Middle frontal gyrus (tissue), 1 donor: ENCODE measurements at regions not wholly inside any gene's neighbourhood (a gene's known extent, or its start where the extent isn't known, plus 50 kb on each side); places are given as distances from the start of the nearest gene placed in this dataset.
"Not testable (repeated sequence)": the region's sequence is repeated elsewhere in the genome, so short reads cannot be mapped to it uniquely, and the experiment has no call there.

Experiments
- DNase-seq: peaks from one replicate; pipeline ENCODE4 v3.0.0-alpha.2; 2015; ENCODE audit warnings: low spot score; ENCODE audit errors: extremely low spot score

DNA sequence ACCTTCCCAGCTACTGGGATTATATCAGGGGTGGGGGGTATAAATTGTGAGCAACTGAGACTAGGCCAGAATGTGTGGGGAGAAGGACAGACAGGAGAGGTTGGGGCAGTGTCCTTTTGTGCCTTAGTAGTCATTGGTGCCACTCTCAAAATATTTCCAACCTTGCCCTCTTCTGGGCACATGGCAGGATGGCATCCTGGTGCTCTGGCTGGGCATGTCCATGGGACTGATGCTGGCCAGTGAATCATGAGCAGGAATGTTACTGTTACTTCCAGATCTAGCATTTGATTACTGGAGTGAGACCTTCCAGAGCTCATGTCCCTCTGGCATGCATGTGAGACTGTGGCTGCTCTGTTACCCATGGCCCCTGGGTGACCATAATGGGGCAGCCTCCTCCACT lies 151.2 kb downstream of the MATN1 start:
- DNase-seq = no peak

DNA sequence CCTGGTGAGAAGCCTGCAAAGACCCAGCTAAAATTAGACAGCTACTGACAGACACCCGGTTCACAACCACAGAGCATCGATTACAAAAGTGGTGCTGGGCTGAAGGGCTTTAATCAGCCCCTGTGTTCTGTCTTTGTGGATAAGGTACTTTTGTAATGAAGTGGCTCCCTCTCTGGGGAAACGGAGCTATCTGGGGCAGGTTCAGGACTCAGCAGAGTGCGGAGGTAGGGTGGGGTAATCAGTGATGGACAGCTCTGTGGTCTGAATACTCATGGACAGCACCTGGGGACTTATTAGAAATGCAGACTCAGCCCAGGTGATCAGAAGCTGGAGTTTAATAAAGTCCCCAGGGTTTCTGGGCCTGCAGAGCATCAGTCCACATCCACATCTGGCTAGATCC lies 152.0 kb downstream of the MATN1 start:
- DNase-seq = no peak

DNA sequence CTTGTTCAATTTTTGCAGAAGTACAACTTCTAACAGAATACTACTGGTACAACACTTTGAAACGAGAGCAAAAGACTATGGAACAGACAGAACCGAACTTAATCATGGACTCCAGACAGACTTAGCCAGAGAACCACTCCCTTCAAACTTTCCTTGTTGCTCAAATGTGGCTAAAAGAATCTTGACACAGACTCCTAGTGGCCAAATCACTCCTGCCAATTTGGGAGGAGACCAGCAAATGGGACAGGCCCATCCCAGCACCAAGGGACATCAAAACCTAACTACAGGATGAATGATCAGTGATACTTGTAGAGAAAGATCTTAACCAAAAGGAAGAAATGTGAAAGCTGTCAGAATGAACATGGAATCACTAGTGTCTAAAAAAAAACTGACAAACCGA lies 154.0 kb downstream of the MATN1 start:
- DNase-seq = no peak

DNA sequence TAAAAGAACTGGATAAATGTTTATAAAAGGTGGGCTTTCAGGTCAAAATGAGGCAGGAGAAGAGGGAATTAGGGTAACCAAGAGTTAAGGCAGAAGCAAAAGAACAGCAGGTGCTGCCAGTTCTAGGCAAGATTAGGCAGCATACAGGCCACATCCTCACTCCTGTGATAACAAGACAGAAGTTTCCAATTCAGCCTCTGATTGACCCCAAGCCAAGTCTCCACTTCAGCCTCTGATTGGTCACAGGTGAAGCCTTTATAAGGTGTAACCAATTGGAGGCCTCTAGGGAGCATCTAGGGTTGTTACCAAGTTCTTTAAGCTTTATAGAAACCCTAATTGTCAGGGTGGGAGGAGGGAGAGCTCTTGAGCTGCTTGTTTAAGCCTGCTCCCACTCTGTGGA lies 160.8 kb downstream of the MATN1 start:
- DNase-seq = no peak

DNA sequence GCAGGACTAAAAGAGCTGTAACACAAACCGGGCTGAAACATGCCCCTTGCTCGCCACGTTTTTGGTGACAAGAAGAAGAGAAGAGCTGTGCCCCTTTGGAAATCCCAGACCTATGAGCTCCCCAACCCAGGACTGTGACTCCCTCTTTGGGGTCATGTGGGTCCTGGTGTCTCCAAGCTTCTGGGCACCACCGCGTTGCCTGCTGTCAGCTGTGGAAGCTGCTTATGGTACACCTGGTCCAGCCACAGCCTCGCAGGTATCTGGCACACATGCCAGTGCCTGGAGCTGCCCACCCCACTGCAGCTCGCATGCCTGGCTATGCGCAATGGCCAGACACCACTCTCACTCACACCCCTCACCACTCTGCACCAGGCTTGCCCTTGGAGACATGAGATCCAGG lies 171.8 kb downstream of the MATN1 start:
- DNase-seq = no peak

DNA sequence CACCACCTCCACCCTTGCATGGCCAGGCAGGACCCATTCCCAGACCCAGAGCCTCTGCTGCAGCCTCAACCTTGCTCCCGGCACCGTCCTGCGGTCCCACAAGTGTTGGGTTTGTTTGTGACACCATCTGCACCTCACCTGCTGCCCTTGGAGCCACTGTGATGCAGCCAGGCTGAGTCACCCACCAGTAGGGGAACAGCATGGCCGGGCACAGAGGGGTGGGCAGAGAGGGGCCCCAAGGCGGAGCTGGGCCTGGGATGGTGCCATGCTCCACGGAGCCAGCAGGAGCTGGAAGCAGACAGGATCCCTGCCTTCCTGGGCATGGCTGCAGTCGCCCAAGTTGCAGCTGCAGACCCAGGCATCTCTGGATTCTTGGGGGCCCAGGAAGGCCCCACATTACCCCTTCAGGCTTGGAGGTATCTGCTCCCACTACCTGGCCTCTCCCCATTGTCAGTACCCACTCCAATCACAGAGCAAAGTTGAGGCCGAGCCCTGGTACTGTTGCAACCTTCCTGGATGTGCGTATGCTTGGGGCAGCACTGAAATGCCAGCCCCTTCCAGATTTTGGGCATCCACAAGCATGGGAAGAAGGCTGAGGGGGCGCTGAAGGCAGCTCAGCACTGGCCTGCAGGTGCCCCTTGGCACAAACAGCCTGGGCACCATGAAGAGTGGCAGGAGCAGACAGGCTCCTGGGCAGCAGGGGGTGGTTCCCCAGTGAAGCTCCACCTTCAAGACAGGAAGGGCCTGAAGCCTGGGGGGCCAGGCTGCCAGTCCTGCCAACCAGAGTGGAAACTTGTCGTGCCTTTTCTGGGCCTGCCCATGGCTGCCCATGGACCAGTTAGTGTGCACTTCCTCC lies 172.8 kb downstream of the MATN1 start:
- DNase-seq = no peak

DNA sequence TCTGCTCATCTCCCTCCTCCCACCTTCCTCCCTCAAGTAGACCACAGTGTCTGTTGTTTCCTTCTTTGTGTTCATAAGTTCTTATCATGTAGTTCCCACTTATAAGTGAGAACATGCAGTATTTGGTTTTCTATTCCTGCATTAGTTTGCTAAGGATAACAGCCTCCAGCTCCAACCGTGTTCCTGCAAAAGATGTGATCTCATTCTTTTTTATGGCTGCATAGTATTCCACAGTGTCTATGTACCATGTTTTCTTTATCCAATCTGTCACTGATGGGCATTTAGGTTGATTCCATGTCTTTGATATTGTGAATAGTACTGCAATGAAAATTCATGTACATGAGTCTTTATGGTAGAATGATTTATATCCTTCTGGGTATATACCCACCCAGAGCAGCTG lies 173.5 kb downstream of the MATN1 start:
- DNase-seq = not testable (repeated sequence)

DNA sequence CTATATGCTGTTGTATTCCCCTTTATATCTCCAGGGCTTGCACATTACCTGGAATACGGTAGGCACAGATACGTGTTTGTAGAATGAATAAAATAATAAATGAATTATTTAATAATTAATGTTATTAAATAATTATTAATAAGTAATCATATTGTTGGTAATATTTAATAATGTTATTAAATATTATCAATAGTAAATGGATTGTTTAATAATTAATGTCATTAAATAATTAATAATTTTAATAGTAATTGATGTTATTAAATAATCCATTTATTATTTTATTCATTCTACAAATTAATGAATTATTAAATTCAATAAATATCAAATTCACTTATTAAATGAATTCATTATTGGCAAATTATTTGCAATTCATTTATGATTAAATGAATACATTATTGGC lies 175.1 kb downstream of the MATN1 start:
- no peak for DNase-seq

DNA sequence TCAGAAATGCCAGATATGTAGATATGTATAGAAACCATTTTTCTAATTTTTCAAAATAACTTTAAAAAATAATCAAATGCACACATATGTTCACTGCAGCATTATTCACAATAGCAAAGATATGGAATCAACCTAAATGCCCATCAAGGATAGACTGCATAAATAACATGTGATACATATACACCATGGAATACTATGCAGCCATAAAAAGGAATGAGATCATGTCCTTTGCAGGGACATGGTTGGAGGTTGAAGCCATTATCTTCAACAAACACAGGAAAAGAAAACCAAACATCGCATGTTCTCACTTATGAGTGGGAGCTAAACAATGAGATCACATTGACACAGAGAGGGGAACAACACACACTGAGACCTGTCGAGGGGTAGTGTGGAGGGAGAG lies 176.1 kb downstream of the MATN1 start:
- not testable (repeated sequence) for DNase-seq

DNA sequence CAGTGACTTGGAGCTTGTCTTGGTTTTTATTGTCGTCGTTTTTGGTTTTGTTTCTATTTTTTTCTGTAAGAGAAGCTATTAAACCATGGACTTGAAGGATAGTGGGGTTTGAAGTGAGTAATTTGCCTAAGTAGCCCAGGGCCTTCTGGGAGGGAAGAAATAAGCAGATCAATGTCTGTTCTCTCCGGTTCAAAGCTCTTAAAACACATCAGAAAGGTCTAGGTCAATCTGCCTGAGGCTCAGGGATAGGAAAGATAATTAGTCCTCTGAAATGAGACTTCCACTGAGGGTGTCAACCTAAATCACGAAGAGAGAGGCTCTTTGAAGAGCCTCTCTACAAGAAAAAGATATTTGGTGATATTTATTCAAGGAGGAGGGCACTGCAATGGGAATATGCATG lies 178.0 kb downstream of the MATN1 start:
- no peak for DNase-seq

DNA sequence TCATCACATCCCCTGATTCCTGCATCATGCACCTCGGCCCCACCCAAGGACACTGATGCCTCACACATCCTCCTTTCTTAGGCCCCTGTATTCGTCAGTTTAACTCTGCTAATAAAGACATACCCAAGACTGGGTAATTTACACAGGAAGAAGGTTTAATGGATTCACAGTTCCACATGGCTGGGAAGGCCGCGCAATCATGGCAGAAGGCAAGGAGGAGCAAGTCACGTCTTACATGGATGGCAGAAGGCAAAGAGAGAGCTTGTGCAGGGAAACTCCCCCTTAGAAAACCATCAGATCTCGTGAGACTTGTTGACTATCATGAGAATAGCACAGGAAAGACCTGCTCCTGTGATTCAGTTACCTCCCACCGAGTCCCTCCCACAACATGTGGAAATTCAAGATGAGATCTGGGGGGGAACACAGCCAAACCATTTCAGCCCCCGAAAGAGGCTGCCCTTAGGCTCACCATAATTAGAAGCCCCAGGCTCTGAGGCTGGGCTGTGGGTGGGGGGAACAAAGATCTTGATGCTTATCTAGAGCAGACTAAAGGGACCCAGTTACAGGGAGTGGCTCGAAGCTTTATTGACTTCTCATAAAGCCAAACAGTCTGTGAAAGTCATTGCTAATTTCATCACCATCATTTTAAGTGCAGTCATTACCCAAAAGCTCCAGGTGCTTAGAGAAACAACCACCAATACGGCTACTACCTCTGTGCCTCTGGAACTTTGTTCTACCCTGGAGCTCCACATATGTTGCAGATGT lies 181.5 kb downstream of the MATN1 start:
- DNase-seq = no peak

DNA sequence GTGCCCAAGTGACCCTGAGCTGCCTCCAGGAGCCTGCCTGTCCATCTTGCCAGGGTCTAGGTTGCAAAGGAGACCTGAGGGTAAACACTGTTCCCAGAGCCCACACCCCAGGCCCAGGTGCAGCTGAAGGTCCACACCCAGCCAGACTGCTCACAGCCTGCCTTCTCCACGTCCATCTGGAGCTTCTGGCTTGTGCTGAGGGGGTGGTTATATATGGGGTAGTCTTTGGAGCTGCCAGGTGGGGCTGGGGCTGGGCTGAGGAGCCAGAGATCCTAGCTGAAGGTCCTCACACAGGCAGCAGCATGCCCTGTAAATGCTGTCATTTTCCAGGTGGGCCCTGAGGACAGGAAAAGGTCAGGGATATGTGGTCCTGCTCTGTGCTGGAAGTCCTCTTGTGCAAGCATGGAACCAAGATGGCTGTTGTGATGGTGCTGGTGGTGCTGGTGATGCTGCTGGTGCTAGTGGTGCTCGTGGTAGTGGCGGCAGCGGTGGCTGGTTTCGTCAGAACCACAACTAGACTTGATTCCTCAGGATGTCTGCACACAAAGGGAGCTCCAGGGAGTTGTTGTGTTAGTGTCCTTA lies 182.7 kb downstream of the MATN1 start:
- no peak for DNase-seq

DNA sequence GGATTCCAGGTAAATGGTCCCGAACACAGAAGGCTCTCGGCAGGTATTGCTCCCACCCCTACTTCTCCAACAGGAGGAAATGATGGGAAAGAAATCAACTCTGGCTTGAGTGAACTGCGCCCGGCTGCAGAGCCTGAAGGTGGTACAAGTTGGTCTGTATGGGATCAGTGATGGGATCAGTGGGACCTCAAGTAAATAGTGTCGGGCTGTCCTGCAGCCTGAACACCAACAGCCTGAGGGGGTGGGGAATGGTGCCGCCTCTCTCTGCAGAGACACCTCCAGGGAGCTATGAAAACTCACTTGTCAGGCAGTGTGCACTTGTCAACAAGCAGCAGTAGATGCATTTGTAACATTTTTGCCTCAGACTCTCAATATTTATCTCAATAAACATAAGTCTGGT lies 183.5 kb downstream of the MATN1 start:
- no peak for DNase-seq

DNA sequence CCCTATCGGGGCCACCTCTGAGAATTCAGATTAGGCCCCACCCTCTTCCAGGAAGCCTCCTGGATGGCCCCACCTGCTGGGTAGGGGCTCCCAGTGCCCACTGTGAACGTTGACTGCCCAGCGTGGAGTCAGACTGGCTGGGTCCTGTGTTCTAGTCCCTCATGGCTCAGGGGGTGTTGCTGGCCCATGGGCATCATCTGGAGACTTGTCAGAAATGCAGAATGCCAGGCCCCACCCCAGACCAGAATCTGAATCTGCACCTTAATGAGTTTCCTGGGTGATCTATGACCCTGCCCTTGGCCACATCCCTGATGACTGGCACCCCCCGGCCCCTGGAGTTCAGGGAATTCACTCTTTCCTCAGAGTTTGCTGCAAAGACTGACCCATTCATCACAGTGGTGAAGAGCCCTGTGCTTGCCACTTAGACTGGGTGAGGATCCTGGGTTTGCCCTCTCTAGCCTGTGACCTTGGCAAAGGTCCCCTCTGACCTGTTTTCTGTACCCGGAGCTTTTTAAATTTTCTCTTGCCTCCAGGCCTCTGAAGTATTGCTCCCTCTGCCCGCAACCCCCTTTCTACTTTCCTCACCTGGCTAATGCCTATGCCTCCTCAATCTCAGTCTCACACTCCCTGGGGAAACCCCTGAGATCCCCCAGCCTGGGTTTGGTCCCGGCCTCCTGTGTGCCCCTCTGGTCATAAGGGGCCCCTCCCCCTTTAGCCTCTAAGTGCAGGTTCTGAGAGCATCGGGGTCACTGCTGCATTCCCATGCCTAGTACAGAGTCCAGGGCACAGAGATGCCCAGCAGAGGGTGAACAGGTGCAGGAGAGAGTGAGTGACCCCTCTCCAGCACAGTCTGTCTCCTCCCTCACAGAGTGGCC lies 184.2 kb downstream of the MATN1 start:
- DNase-seq = no peak

DNA sequence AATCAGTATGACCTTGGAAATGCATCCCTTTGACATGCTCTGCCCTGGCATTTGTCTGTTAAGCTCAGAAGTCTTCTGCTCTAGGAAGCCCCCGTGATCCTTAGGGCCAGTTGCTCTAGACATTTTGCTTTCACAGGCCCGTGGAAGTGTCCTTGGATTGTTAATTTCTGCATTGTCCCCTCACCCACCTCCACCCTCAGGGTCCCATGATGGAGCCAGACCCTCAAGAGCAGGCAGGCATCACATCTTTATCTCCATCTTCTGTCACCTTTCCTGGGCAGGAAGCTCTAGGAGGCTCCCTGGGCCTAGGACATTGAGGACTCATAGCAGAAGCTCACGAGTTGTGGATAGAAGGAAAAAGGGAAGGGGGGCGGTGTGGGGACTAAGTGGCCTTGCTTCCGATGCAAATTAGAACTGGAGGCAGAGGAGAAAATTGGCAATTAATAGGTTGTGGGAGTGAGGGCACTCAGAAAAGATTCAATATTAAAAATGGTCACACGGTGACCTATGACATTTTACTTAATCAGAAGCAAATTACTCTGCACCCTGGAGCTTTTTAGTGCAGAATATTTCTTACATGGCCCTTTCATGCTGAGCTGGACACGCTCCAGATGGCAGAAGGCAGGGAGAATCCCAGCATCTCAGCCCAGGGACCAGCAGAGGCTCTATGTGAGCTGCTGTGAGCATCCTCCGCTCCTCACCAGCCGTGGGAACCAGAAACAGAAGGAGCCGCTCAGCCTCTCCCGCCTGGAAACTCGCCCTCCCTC lies 185.0 kb downstream of the MATN1 start:
- no peak for DNase-seq

DNA sequence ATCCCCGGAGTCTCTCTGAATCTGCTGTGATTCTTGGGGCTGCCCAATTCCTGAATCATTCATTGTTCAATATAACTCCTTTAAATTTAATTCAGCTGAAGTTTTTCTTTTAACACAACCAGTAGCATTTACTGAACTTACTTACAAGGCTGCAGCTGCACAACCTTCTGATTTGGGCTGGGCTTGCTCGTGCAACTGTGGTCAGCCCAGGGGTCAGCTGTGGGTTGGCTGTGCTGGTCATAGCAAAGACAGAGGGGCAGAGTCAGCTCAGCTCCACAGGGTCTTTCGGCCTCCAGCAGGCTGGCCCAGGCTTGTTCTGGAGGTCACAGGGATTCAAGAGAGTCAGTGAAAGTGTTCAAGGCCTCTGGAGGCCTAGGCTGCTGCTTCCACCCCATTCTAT lies 186.1 kb downstream of the MATN1 start:
- no peak for DNase-seq

DNA sequence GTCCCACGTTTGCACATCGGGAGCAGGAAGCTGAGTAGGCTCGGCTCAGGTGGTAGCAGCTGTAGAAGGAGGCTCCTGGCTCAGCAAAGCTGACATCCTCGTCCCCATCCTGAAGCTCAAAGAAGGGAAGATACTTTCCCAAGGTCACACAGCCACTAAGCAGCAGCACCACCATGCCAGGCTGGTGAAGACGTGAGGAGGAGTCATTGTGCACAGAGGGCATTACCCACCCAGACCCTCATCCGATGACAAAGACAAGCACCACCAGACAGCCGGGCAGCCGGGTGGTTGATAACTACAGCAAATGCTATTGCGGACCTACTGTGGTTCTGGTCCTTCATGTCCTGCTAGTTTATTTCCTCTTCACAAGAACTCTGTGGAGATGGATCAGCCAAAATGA lies 186.9 kb downstream of the MATN1 start:
- no peak for DNase-seq

DNA sequence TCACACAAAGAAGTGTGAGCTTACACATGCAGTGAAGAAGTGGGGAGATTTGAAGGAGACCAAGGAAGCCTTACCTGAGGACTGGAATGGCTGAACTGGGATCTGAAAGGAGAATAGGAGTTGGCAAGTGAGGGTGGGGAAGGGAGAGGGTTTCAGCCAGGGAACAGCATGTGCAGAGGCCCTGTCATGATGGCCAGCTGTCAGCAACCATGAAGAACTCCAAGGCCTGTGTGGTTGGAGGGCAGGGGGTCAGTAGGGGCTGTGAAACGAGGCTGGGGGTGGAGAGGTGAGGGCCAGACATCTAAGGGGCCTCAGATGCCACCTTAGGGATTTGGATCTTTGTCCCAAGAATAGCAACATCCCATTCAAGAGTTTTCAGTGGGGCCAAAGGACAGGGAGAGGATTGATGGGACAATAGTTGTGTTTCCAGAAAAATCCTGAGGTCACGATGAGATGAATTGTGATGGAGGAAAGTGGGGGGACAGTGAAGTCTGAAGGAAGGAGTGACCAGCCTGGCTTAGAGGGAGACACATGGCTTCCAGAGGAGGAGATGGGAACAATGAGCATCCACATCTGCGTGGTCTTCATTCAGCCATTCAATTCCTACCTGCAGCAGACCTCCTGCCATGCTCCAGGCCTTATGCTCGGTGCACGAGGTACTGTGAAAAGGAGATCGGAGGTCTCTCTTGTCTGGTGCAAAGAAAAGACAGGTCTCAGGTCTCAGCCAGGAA lies 187.6 kb downstream of the MATN1 start:
- no peak for DNase-seq

DNA sequence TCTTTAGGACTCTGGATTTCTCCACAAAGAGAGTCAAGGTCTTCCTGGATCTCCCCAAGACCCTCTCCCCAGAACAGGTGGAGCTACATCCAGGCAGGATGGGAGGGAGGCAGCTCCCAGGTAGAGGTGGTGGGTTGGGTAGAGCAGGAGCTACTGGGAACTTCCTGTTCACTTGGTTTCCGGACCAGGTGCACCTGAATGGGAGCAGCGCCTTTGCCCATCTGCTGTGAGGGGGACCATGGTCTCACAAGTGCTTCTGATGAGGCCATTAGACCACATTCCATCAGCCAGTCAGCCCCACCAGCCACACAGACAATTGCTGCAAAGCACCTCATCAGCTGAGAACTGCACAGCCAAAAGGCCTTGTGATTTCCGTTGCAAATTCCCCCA lies 188.8 kb downstream of the MATN1 start:
- DNase-seq = no peak
